Islet precursor cell (in vitro differentiated cells): ENCODE measurements at regions not wholly inside any gene's neighbourhood (a gene's known extent, or its start where the extent isn't known, plus 50 kb on each side); places are given as distances from the start of the nearest gene placed in this dataset.
"Not testable (repeated sequence)": the region's sequence is repeated elsewhere in the genome, so short reads cannot be mapped to it uniquely, and the experiment has no call there.

Source experiments
- DNase-seq: peaks from one replicate; pipeline ENCODE4 v3.0.0-alpha.2; 2018

DNA sequence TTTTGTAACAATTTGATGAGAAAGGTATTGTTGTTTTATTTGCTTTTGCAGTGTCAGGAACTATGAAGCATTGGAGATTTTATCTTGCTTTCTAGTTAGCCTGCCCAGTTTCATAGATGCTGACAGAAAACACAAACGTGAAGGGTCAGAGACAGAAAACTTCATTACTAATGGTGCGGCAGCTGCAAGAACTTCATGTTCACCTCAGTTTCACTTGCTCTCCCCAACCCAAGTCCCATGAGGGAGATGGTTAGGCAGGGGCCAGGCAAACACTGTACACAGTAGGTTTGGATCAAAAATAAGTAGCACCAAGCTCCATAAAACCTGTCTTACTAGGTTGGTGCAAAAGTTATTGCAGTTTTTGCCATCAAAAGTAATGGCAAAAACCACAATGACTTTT is 550.2 kb upstream of the MIR17HG start:
- no peak for DNase-seq

DNA sequence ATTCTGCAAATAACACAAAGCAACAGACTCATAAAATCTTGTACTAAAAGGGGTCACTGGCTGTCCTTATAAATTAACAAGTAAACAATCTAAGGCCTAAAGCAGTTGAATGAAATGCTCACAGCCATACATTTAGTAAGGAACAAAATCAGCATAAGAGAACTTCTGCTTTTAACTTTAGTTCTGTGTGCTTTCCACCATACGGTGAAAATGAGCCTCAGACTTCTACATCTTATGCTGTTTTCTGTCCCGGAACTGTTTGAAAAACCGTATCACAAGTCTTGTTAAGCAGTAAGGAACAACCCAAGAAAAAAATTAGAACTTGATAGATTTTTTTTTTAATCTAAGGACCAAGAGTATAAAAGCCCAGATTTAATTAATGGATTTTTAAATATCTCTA is 549.1 kb upstream of the MIR17HG start:
- no peak for DNase-seq

DNA sequence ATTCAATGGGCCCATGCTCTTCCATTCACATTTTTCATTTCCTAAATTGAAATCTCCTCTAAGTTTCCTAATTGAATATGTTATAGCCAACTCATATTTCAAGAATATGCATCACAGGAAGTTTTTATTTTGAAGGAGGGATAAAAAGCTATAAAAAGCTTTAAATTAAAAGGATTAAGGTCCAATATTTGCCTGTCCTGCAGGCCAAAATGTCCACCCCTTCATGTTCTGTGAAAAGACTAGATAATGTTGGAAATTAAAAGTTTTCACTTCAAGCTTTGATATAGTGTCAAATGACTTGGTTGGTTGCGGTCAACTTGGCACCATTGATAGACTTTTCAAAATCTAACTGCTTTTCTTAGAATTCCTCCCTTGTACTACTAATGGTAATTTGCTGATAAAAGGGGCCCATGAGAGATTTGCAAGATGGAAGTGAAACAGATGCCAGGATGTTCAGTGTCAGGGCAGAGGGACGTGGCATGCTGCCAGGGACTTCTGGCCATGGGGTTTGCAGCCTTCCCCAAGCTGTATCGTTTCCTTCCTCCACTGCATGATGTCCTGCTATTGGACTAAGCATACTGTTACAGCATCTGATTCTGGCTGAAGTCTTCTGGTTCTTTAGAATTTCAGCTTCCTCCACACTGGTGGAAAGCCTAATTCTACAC is 547.3 kb upstream of the MIR17HG start:
- no peak for DNase-seq

DNA sequence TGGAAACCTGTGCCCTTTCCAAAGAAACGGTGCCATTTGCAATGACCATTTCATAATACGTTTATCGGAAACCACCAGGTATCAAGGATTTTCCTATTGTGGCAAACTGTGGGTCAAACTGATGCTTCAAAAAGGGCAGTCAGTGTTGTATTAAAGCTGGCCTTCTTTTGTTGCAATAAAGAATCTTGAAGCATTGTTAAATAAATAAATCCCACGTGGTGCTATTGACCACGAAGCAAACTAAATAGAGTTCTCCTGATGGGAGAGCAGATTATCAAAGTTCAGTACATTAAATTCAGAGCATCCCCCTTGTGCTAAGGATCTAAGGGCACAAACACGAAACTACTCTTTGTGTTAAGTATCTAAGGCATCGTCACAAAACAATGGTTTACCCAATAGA is 545.9 kb upstream of the MIR17HG start:
- no peak for DNase-seq

DNA sequence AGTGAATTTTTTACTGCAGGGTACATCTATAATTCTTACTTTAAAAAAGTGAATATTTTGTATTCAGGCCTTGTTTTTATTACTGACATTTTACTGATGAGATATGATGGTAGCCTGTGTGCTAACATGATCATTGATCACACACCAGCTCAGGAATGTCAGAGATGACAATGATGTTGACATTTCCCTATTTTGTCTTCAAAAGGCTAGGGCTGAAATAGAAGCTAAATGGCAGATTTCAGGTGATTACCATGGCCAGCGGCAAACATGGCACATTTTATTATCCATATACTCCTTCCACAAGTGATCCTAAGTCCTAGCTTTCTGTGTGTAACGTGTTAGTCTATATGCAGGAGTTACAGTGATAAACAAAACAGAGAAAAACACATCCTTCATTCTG is 544.3 kb upstream of the MIR17HG start:
- no peak for DNase-seq

DNA sequence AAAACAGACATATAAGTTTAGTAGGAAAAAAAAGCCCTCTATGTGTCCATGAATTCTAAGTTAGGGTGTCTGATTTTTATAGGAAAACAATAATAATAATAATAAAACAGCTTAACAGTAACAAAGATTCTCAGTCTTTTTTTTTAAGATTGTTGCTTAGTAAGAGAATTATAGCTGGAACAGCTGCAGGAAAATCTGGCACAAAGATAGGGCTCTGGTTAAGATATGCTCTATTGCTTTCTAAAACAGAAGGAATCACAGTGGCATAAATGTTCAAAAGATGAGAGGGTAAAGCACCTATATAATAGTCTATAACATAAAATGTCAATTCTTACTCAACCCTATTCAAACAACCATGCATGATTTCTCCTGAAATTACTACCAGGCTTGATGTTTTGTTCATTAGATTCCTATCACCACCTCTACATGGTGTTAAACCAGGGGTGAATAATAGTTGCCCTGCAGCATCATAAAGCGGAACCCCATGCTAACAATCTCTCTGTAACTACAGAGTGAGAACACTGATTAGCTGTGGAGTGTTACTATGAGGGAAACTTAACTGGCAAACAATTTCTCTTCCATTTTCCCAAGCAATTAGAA is 541.4 kb upstream of the MIR17HG start:
- DNase-seq = no peak

DNA sequence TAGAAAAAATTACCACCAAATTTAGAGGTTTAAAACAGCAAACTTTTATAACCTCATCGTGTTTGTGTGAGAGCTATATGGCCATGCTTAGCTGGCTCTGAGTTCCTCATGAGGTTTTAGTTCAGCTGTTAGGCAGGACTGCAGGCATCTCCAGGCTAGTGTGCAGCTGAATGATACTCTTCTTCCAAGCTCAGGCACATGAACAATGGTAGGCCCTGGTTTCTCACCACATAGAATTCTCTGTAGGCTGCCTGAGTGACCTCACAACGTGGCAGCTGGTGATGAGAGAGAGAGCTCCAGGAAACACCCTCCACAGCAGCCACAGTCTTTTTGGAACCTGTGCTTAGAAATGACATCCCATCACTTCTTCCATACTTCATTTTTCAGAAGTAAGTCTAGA is 540.6 kb upstream of the MIR17HG start:
- no peak for DNase-seq

DNA sequence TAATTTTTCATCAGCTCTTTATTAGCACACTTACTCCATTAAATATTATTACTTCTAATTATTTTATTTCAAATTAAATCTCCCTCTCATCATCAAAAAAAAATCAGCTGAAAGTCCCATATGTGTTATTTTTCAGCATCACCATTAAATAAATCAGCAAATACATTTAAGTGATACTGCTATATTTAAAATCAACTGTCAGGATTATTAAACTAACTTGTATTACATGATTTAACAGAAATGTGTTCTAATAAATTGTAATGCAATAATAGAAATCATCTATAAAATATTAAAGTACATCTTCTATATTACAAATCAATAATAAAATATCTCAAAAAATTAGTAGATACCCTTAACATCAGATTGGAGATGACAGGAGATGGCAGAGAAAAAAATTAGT is 538.6 kb upstream of the MIR17HG start:
- DNase-seq = no peak

DNA sequence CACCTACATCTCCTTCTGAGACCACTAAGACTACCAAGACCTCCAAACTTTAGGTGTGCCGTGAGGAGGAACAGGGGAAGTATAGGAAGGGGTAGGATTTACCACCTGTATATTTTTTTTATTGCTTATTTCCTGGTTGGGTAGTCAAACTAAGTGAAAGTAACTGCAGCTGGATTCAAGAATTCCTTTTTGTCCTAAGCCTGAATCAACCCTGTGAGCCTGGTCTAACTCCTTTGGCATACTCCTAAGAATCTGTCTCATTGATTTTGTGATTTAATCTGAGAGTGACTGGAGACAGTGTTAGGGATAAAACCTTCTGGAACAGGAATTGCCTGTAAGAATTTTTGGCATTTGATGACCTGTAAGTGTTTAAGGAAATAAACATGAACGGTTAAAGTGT is 523.5 kb upstream of the MIR17HG start:
- DNase-seq = no peak

DNA sequence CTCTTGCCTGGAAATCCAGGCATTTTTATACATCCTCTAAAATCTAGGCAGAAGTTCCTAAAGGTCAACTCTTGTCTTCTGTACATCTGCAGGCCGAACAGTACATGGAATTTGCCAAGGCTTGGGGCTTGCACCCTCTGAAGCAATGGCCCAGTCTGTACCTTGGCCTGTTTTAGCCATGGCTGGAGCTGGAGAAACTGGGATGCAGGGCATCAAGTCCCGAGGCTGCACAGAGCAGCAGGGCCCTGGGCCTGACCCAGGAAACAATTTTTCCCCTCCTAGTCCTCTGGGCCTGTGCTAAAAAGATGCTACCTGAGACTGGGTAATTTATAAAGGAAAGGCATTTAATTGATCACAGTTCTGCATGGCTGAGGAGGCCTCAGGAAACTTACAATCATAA is 520.8 kb upstream of the MIR17HG start:
- DNase-seq = no peak

DNA sequence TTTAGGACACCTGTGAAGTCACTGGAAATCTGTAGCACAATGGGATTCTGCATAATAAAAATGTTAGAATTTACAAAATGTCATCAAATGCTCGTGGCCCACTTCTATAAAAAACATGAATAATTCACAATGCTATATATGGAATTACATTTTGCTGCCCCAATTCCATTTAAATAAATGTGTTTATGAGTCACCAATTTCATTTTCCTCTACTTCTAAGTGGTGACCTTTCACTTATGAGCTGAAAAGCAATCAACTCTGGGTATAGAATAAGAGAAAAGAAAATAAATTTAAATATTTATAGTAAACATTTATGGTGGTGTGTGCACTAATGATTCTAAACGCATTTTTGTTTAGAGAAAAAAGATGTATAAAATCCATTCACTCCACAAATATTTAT is 516.7 kb upstream of the MIR17HG start:
- no peak for DNase-seq

DNA sequence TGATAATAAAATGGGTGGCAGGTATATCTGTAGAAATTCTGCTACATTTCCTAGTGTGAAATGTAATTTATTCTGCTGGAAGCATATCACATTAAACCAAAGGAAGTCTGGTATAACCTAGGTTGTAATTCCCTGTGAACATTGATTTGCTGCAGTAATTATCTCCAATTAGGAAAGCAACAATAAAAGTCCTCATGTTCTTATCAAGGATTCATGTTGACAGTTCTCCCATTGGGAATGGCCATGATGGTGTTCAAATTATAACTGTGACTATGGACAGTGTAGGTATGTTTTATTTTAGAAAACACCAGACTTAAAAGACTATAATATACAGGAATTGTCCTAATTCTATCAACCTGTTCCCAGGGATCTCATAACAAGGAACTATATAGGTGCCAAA is 513.5 kb upstream of the MIR17HG start:
- no peak for DNase-seq

DNA sequence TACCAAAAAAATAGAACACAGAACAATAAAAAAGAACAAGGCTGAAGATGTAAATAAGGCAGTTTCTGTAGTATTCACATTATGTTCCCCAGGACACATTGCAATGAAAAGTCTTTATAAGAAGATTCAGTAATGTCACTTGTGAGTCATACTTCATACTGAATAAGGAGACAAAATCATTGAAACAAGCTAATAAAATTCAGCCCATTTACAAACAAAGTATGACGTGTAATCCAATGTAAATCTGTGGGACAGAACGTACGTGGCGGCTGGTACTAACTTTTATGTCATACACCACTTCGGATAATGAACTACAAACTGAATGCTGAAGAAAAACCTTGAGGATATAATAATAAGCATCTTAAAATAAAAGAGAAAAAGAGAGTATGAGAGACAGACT is 512.8 kb upstream of the MIR17HG start:
- no peak for DNase-seq

DNA sequence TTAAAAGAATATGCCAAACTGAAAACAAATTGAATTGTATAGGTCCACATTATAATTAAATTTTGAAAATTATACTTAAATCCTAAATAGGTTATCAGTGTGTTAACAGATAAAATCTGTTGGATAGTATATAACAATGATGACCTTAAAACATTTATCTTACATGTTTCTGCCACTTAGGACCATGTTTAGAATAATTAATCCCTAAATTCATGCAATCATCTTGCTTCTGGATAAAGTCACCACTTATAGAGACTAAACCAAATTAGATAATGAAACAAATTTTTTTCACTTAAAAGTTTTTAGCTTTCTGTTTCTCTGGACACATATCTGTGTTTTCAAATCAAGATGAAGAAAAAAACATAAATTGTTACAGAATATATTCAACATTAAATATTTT is 511.7 kb upstream of the MIR17HG start:
- DNase-seq = no peak

DNA sequence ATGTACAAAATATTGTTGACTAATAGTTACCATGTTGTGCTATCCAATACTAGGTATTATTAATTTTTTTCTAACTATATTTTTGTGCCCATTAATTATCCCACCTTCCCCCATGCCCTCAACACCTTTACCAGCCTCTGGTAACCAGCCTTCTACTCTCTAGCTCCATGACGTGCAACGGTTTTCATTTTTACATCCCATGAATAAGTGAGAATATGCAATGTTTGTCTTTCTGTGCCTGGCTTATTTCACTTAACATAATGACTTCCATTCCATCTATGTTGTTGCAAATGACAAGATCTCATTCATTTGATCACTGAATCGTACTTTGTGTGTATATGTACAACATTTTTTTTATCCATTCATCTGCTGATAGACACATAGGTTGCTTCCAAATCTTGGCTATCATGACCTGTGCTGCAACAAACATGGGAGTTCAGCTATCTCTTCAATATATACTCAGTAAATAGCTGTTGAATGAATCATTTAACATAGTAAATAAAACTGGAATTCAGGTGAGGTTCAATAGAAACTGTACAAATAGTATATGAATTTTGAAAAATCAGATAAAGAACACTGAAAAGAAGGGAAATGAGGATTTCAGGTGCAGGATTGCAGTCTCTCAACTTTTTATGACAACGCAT is 509.0 kb upstream of the MIR17HG start:
- DNase-seq = no peak

DNA sequence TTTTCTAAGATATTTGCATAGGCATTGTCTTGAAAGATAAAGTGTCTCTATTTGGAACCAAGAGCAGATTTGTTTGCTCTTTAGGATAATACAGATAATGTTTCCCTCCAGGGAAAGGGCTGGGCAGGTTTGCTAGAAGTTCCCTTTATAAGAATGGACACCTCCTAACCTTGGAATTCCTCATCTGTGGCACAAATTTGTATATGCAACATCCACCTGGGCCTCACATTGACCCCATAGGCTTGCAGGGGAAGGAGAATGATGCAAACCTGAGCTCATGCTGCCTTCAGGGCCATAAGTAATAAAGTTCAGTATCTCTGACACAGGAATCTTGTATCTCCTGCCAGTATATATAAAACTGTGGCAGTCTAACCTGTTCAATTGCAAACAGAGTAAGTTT is 508.4 kb upstream of the MIR17HG start:
- peak; percentile 50 for DNase-seq

DNA sequence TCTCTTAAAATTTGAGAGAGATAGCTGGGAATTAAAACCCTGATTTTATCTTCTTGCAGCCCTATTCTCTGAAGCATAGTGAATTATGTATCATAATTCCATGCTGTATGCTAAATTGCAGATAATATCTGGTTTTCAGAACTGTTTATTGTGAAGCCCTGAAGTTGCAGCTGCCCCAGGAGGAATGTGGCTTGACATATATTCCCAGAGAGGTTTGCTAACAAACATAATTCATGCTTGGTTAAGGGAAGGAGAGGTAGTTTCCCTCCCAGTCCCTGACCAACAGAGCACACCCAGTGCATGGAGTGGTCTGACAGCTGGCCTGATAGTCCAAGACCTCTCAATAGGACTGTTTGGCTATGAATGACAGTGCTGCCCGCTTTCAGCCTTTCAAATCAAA is 500.6 kb upstream of the MIR17HG start:
- DNase-seq = no peak

DNA sequence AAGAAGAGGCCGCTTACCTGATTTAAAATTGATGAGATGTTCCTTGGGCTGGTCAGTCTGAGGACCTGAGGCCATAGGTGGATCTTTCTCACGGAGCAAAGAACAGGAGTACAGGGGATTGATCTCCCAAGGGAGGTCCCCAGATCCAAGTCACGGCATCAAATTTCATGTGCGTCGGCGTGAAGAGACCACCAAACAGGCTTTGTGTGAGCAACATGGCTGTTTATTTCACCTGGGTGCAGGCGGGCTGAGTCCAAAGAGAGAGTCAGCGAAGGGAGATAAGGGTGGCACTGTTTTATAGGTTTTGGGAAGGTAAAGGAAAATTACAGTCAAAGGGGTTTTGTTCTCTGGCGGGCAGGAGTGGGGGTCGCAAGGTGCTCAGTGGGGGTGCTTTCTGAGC is 493.8 kb upstream of the MIR17HG start:
- DNase-seq = not testable (repeated sequence)

DNA sequence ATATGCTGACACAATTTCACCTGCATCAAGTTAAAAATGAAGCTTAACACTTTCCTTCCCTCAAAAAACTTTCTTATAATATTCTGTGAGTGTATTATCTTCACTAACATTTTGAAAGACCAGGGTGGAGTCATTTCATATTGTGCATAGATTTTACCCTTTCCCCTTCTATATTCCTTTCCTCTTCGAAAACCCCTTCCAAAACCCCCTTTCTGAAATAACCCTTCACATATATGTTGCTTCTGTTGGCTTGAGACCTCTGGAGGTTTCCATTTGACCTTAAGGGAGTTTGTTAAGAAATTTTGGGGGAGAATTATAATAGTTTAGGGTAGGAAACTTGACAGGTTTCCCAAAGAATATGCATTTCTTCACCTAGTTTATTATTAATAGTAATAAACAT is 489.6 kb upstream of the MIR17HG start:
- no peak for DNase-seq

DNA sequence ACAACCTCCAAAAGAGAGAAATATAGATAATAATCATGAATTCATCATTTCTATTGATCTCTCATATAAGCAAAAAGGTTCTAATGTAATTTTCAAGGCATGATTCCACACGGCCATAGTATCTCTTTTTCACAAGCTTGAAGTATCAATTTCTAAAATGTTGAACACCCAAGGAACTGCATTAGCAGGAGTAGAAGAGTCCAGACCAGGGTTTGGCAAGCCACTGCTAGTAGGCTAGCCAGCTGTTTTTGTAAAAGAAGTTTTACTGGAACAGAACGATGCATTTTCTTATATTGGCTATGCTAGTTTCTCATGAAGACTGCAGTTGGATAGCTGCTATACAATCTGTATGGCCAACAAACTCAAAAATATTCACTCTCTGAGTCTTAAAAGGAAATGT is 481.5 kb upstream of the MIR17HG start:
- DNase-seq = no peak

DNA sequence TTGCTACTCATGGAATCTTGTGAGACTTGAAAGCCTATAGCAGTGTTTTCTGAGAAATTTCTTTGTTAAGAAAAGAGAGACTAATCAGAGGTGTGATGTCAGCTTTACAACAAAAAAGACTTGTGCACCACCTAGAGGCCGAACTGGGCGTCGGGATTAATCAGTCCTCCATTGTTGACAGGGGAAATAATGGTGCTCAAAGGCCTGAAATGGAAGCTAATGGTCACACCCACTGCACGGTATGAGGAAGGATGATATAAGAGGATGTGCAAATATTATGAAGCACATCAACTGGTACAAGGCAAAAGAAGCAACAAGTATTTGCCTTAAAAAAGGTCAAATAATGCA is 480.2 kb upstream of the MIR17HG start:
- DNase-seq = peak; percentile 74

DNA sequence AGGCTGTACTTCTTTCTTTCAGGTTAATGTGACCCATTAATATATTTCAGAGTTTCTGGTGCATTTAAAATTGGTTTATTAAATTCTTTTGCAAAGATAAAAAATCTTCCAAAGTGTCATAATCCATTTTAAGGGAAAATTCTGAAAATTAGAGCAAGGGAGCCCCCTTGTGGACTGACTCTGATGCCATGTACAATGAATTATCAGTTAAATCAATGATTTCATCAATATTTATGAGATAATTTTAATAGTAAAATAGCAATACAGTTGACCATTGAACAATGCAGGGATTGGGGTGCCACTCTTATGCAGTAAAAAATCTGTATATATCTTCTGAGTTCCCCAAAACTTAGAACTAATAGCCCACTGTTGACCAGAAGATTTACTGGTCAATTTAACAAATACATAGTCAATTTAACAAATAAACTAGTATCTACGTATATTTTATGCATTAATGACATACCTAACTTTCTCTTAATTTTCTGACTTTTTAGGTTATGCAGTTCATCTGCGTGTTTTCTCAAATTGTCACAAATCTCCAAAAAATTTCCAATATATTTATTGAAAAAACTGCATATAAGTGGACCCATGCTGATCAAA is 479.1 kb upstream of the MIR17HG start:
- DNase-seq = no peak

DNA sequence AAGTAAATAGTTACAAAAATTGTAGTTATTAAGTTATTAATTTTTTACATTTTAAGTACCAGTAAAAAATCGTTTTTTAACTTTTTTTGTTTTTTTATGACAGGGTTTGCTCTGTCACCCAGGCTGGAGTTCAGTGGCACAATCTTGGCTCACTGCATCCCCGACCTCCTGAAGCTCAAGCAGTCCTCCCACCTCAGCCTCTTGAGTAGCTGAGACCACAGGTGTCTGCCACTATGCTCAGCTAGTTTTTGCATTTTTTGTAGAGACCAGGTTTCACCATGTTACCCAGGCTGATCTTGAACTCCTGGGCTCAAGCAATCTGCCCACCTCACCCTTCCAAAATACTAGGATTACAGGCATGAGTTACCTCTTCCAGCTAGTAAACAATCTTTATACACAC is 477.9 kb upstream of the MIR17HG start:
- DNase-seq = no peak

DNA sequence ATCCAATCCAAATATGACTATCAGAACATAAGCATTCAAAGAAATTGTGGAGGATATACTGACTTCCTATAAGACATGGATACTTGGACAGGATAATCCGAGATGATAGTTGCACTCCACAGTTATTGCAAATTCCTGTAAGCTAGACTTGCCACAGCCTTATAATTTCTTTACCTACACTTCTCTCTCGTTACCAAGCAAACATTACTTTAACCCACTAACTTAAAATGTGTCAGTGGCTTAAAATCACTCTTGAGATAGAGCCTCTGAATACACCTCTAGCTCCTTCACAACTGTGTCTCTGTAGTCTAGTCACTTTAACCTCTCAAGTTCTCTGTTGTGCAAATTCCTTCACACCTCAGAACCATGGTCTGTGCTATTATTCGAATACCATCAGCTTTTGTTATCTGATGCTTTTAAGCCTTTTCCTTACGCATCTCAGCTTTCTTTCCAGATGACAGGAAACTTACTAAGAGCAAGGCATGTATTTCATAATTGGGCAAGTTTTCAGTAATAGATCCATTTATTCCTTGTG is 474.9 kb upstream of the MIR17HG start:
- no peak for DNase-seq
